Endothelial cell of umbilical vein (primary cell): ENCODE measurements at regions not wholly inside any gene's neighbourhood (a gene's known extent, or its start where the extent isn't known, plus 50 kb on each side); places are given as distances from the start of the nearest gene placed in this dataset.

Source experiments
- BruUV-seq: library from RNA; stranded (reverse); fragments of 400-500 nt; replicated peaks from 2 replicates; lab custom pipeline; 2021; lab: Mats Ljungman, UMichigan
- CTCF ChIA-PET: fragments of 300-600, 350-600 bp; sonication (Branson Sonifier 250); formaldehyde crosslinking; loops from one replicate; lab custom pipeline; 2021; ENCODE audit warnings: antibody characterized with exemption, inconsistent platforms; lab: Charles Lee
- POLR2A ChIA-PET: fragments of 300-600, 350-600 bp; sonication (Branson Sonifier 250); formaldehyde crosslinking; loops from one replicate; lab custom pipeline; 2021; ENCODE audit warnings: antibody characterized with exemption, inconsistent platforms; lab: Charles Lee
- DNase-seq: peaks from one replicate; pipeline ENCODE4 v3.0.0-alpha.2; 2011; ENCODE audit warnings: low read depth, low spot score
- FAIRE-seq: peaks from 2 replicates; lab custom pipeline; 2011; peaks lifted over from hg19 to GRCh38; lab: Jason Lieb, UNC
- H2AFZ ChIP-seq: 2 replicates; pipeline ENCODE4 v1.6.0; 2012; ENCODE audit warnings: low read depth, low read length, control low read depth, inconsistent platforms
- H3K27ac ChIP-seq: 2 replicates; pipeline ENCODE4 v1.5.1; 2011; ENCODE audit warnings: low read depth, mild to moderate bottlenecking, control low read depth, low read length, moderate library complexity; ENCODE audit not compliant: insufficient read depth
- H3K27me3 ChIP-seq, 2 experiments: 2 replicates each; pipeline versions ENCODE4 v1.6.0 to v1.6.1; 2011; ENCODE audit warnings: low read length in 2 of 2, mixed read lengths in 1 of 2; ENCODE audit not compliant: control insufficient read depth in 2 of 2, insufficient read depth in 2 of 2
- H3K36me3 ChIP-seq, 2 experiments: 2 replicates in 1 of 2; 3 replicates in 1 of 2; pipeline ENCODE4 v1.5.1; 2011; ENCODE audit warnings: low read length in 2 of 2, mild to moderate bottlenecking in 1 of 2, moderate library complexity in 1 of 2; ENCODE audit not compliant: control insufficient read depth in 2 of 2, insufficient read depth in 2 of 2; ENCODE audit errors: extremely low read depth in 1 of 2
- H3K4me1 ChIP-seq: 3 replicates; pipeline ENCODE4 v1.5.1; 2011; ENCODE audit warnings: mild to moderate bottlenecking, low read length; ENCODE audit not compliant: control insufficient read depth, insufficient read depth; ENCODE audit errors: extremely low read depth
- H3K4me2 ChIP-seq: 2 replicates; pipeline ENCODE4 v1.6.1; 2011; ENCODE audit warnings: low read length, control low read depth, mixed read lengths; ENCODE audit not compliant: insufficient read depth
- H3K4me3 ChIP-seq, 3 experiments: fragments of 200-600 bp in 1 of 3; sonication (generic), shearing (Covaris generic) in 1 of 3; replicated peaks in 1 of 3; 2 replicates each; pipeline ENCODE4 v1.5.1; 2011 to 2016; ENCODE audit warnings: control low read depth in 3 of 3, low read length in 3 of 3, mild to moderate bottlenecking in 2 of 3, inconsistent platforms in 1 of 3, low read depth in 1 of 3, moderate library complexity in 1 of 3; ENCODE audit not compliant: insufficient read depth in 1 of 3
- H3K79me2 ChIP-seq: 2 replicates; pipeline ENCODE4 v1.6.0; 2012; ENCODE audit warnings: low read length, inconsistent platforms; ENCODE audit not compliant: control insufficient read depth, insufficient read depth
- H3K9ac ChIP-seq: replicated peaks from 2 replicates; pipeline ENCODE3; 2011; ENCODE audit warnings: low read length, control low read depth; ENCODE audit not compliant: insufficient read depth; ENCODE audit errors: extremely low read depth
- H3K9me1 ChIP-seq: replicated peaks from 3 replicates; pipeline ENCODE4 v1.6.0; 2011; ENCODE audit warnings: mild to moderate bottlenecking, low read length; ENCODE audit not compliant: control insufficient read depth, insufficient read depth; ENCODE audit errors: extremely low read depth
- H3K9me3 ChIP-seq: replicated peaks from 2 replicates; pipeline ENCODE4 v1.5.1; 2012; ENCODE audit warnings: low read length, inconsistent platforms; ENCODE audit not compliant: control insufficient read depth, insufficient read depth
- H4K20me1 ChIP-seq: replicated peaks from 2 replicates; pipeline ENCODE3; 2011; ENCODE audit warnings: mild to moderate bottlenecking, low read length; ENCODE audit not compliant: control insufficient read depth, insufficient read depth; ENCODE audit errors: extremely low read depth
- EZH2 ChIP-seq: IDR thresholded peaks from 2 replicates; pipeline ENCODE4 v1.6.1; 2012; ENCODE audit warnings: borderline replicate concordance, low read depth, mild to moderate bottlenecking, moderate library complexity, low read length, inconsistent platforms; ENCODE audit not compliant: severe bottlenecking
- FOS ChIP-seq: IDR thresholded peaks from 2 replicates; pipeline ENCODE4 v1.6.1; 2011; ENCODE audit warnings: mild to moderate bottlenecking, low read length, moderate library complexity, borderline replicate concordance; ENCODE audit not compliant: insufficient read depth
- GATA2 ChIP-seq: IDR thresholded peaks from 2 replicates; pipeline ENCODE4 v1.7.0; 2011; ENCODE audit warnings: low read depth, mild to moderate bottlenecking, moderate library complexity, mixed read lengths, low read length; ENCODE audit not compliant: insufficient read length, insufficient read depth
- JUN ChIP-seq: IDR thresholded peaks from 2 replicates; pipeline ENCODE4 v1.6.1; 2011; ENCODE audit warnings: borderline replicate concordance, low read depth; ENCODE audit not compliant: insufficient read length, insufficient read depth
- MAX ChIP-seq: IDR thresholded peaks from 2 replicates; pipeline ENCODE4 v1.6.1; 2011; ENCODE audit not compliant: insufficient read depth, insufficient read length
- MYC ChIP-seq: IDR thresholded peaks from one replicate; pipeline ENCODE4 v1.6.1; 2011; ENCODE audit warnings: mild to moderate bottlenecking, low read depth, low read length
- POLR2A ChIP-seq: IDR thresholded peaks from 2 replicates; pipeline ENCODE4 v1.6.1; 2012; ENCODE audit warnings: low read depth, mild to moderate bottlenecking, control low read depth, low read length
- POLR2AphosphoS5 ChIP-seq: IDR thresholded peaks from 2 replicates; pipeline ENCODE4 v1.6.1; 2012; ENCODE audit warnings: low read depth, mild to moderate bottlenecking, control low read depth, low read length, moderate library complexity; ENCODE audit not compliant: insufficient read depth
- dilution Hi-C: fragments of 300-500 bp; cut with MboI; formaldehyde crosslinking; loops from one replicate; pipeline ENCODE4 v1.15.0; 2019; ENCODE audit warnings: low sequenced_read_pairs; ENCODE audit not compliant: extremely low pct_ligation_motif_present
- intact Hi-C: fragments of 100-400 bp; cut with micrococcal nuclease; formaldehyde crosslinking; loops from one replicate; pipeline ENCODE4 v1.10.0; 2022
- TF ChIP-seq, protein P1 (sequence below), 2 donors: IDR thresholded peaks; 1 replicate in 1 of 2; 2 replicates in 1 of 2; pipeline ENCODE4 v1.5.1; 2011; ENCODE audit warnings: low read length in 2 of 2, mild to moderate bottlenecking in 2 of 2, moderate library complexity in 2 of 2, control low read depth in 1 of 2, inconsistent platforms in 1 of 2, low read depth in 1 of 2; ENCODE audit not compliant: insufficient read depth in 1 of 2; ENCODE audit errors: extremely low read depth in 1 of 2

- dilution Hi-C loops, result no loop called here
- ChIA-PET POLR2A (no interaction called here), CTCF (interaction anchor here (1.7 kb wide), 1 partner anchor 11 kb away, joined by 5 read pairs; no protein-coding TSS in a partner anchor)
- Histone ChIP-seq H3K4me2 (no peak overlapping the region), H3K9ac (no peak overlapping the region), H3K79me2 (no peaks in the 10 kb centered on the region), H3K36me3 (no peaks in the 10 kb centered on the region), H2AFZ (no peak overlapping the region), H3K4me1 (no peaks in the 10 kb centered on the region), H3K9me3 (no peaks in the 10 kb centered on the region), H3K4me3 (no peak overlapping the region), H3K27ac (no peak overlapping the region), H3K27me3 (no peaks in the 10 kb centered on the region), H4K20me1 (no peaks in the 10 kb centered on the region), H3K9me1 (no peaks in the 10 kb centered on the region)
- intact Hi-C loops, result no loop called here
- FAIRE-seq (no peak), DNase-seq (no peak)
- no peak for TF ChIP-seq MAX
- no peak for TF ChIP-seq FOS
- TF ChIP-seq GATA2, result no peak
- no peak for TF ChIP-seq EZH2
- TF ChIP-seq, protein P1, sequence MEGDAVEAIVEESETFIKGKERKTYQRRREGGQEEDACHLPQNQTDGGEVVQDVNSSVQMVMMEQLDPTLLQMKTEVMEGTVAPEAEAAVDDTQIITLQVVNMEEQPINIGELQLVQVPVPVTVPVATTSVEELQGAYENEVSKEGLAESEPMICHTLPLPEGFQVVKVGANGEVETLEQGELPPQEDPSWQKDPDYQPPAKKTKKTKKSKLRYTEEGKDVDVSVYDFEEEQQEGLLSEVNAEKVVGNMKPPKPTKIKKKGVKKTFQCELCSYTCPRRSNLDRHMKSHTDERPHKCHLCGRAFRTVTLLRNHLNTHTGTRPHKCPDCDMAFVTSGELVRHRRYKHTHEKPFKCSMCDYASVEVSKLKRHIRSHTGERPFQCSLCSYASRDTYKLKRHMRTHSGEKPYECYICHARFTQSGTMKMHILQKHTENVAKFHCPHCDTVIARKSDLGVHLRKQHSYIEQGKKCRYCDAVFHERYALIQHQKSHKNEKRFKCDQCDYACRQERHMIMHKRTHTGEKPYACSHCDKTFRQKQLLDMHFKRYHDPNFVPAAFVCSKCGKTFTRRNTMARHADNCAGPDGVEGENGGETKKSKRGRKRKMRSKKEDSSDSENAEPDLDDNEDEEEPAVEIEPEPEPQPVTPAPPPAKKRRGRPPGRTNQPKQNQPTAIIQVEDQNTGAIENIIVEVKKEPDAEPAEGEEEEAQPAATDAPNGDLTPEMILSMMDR (IDR thresholded peaks at IDR 0.05; ENCODE audit: extremely low read depth in 1 of 2, insufficient read depth in 1 of 2, low read depth in 1 of 2, low read length in 2 of 2), result no peak
- TF ChIP-seq JUN, result no peak
- no peak for TF ChIP-seq POLR2A
- TF ChIP-seq POLR2AphosphoS5, result no peak
- no peak for TF ChIP-seq MYC
- BruUV-seq, result no TSS peak
Measured at GRCh38 chr11:39385911-39386310, 2073.5 kb downstream of the LRRC4C start.
